K562 (cell line): ENCODE measurements at regions not wholly inside any gene's neighbourhood (a gene's known extent, or its start where the extent isn't known, plus 50 kb on each side); places are given as distances from the start of the nearest gene placed in this dataset.

Experiments used
- EHMT2 ChIP-seq: fragments of 450-650 bp; IDR thresholded peaks from 2 replicates; pipeline ENCODE4 v1.6.1; 2018; ENCODE audit warnings: antibody characterized with exemption
- ETV5 ChIP-seq: sonication (generic); formaldehyde crosslinking; IDR thresholded peaks from 2 replicates; pipeline ENCODE4 v1.4.0; 2020; ENCODE audit warnings: low read depth, mild to moderate bottlenecking, missing genetic modification reagents
- MBD2 ChIP-seq: sonication (generic); IDR thresholded peaks from 2 replicates; pipeline ENCODE4 v1.6.1; 2016; ENCODE audit warnings: low read depth, borderline replicate concordance
- MCM3 ChIP-seq: fragments of 450-650 bp; IDR thresholded peaks from 2 replicates; pipeline ENCODE4 v1.6.1; 2016
- PHF21A ChIP-seq: fragments of 450-650 bp; IDR thresholded peaks from 2 replicates; pipeline ENCODE4 v1.6.1; 2017; ENCODE audit warnings: low read depth, borderline replicate concordance
- POLR3A ChIP-seq: IDR thresholded peaks from 2 replicates; pipeline ENCODE4 v1.6.1; 2011; ENCODE audit warnings: borderline replicate concordance, mild to moderate bottlenecking, moderate library complexity; ENCODE audit not compliant: insufficient read length, insufficient read depth; ENCODE audit errors: extremely low read depth
- PRPF4 ChIP-seq: fragments of 200-400 bp; formaldehyde crosslinking; IDR thresholded peaks from one replicate; pipeline ENCODE4 v1.6.1; 2017; ENCODE audit warnings: low read length, low read depth, mild to moderate bottlenecking; ENCODE audit not compliant: insufficient read depth, poor library complexity, severe bottlenecking
- PTTG1 ChIP-seq: fragments of 450-650 bp; IDR thresholded peaks from 2 replicates; pipeline ENCODE4 v1.6.1; 2016; ENCODE audit warnings: low read depth, mild to moderate bottlenecking, missing genetic modification characterization, missing compliant biosample characterization
- TRIM25 ChIP-seq: fragments of 450-650 bp; IDR thresholded peaks from 2 replicates; pipeline ENCODE4 v1.7.0; 2016; ENCODE audit warnings: borderline replicate concordance
- ZBTB40 ChIP-seq, 2 experiments: fragments of 450-650 bp in 1 of 2; sonication (generic) in 1 of 2; formaldehyde crosslinking in 1 of 2; IDR thresholded peaks; 2 replicates each; pipeline versions ENCODE4 v1.7.1 to v1.9.0; 2016 to 2022; ENCODE audit warnings: inconsistent platforms in 1 of 2, mild to moderate bottlenecking in 1 of 2, missing genetic modification reagents in 1 of 2
- ZFX ChIP-seq: sonication (generic); formaldehyde crosslinking; IDR thresholded peaks from 2 replicates; pipeline ENCODE4 v1.8.0; 2022; ENCODE audit warnings: mild to moderate bottlenecking, missing genetic modification reagents, moderate library complexity
- ZNF766 ChIP-seq: fragments of 200-800 bp; sonication (Bioruptor generic); conservative IDR thresholded peaks from 2 replicates; pipeline ENCODE4 v1.6.1; 2016; ENCODE audit warnings: missing genetic modification characterization, missing compliant biosample characterization
- TF ChIP-seq, protein P1 (sequence below), 2 experiments: IDR thresholded peaks; 2 replicates each; pipeline ENCODE4 v1.6.1; 2011; ENCODE audit warnings: borderline replicate concordance in 1 of 2, control low read depth in 1 of 2, low read depth in 1 of 2, low read length in 1 of 2, mild to moderate bottlenecking in 1 of 2, mixed read lengths in 1 of 2, moderate library complexity in 1 of 2; ENCODE audit not compliant: insufficient read depth in 1 of 2, insufficient read length in 1 of 2, poor library complexity in 1 of 2, severe bottlenecking in 1 of 2; ENCODE audit errors: extremely low read depth in 1 of 2

DNA sequence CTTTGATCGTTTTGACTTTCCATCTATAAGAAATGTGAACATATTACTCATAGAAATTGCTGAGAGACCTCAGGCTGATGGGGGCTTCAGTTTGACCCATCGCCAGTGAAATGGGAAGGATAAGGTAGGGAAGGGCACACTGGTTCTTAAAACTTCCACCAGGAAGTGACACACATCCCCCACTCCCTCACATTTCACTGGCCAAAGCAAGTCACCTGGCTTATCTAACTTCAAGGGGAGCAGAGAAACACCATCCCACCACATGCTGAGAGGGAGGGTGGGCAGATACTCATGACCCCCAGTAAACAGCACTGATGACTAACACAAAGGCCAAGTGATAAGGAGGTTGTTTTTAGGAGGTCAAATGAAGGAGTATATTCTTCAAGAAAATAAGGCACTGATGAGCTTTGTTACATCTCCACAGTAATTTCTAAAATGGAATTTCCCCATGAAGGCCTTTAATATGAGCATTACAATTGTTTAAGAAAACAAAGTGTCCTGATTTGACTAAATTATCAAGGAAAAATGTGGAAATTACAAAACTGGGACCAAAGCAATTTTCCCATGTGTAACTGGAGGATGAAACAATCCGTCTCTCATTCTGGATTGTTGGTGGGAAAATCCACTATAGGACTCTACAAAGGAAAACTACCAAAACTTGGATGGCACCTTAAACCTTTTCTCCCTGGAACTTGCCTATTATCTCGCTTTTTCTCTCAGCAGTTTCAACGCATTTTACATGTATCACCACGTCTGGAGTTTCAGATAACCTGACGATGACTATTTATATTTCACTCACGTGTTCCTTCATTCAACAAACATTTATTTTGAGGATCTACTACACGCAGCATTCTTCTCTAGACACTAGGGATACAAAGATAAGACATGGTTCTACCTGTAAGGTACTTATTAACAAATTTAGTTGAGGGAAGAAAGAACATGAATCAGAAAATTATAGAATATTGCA, 91.8 kb upstream of the EEA1 start (continued):
- TF ChIP-seq ZBTB40 (IDR thresholded peaks at IDR 0.05) (no peak), ZBTB40 (CRISPR knock-in tag; IDR thresholded peaks at IDR 0.05) (no peak), PRPF4 (no peak), MBD2 (no peak; the same call in 1 of the 2 replicates), POLR3A (no peak), ETV5 (CRISPR knock-in tag) (0 out of 2 replicates have a peak, but pooled peaks have one; percentile 41), ZFX (CRISPR knock-in tag) (peak; percentile 60), ZNF766 (CRISPR knock-in tag) (no peak), TRIM25 (no peak; the same call in 1 of the 2 replicates), EHMT2 (peak; percentile 63), PTTG1 (tag) (no peak), PHF21A (no peak; the same call in 1 of the 2 replicates), MCM3 (no peak)
- TF ChIP-seq, protein P1, sequence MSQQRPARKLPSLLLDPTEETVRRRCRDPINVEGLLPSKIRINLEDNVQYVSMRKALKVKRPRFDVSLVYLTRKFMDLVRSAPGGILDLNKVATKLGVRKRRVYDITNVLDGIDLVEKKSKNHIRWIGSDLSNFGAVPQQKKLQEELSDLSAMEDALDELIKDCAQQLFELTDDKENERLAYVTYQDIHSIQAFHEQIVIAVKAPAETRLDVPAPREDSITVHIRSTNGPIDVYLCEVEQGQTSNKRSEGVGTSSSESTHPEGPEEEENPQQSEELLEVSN (IDR thresholded peaks at IDR 0.05; ENCODE audit: borderline replicate concordance in 1 of 2, extremely low read depth in 1 of 2, insufficient read depth in 1 of 2, insufficient read length in 1 of 2, low read depth in 1 of 2, low read length in 1 of 2, poor library complexity in 1 of 2, severe bottlenecking in 1 of 2): peak in 1 of 2 experiments; percentile 48
